AG04449 (cell line): ENCODE measurements at regions not wholly inside any gene's neighbourhood (a gene's known extent, or its start where the extent isn't known, plus 50 kb on each side); places are given as distances from the start of the nearest gene placed in this dataset.
"Not testable (repeated sequence)": the region's sequence is repeated elsewhere in the genome, so short reads cannot be mapped to it uniquely, and the experiment has no call there.

Experiments used
- CTCF ChIA-PET: fragments of 350-600 bp; formaldehyde crosslinking; extraction: SDS; loops from one replicate; lab custom pipeline; 2021; ENCODE audit warnings: antibody characterized with exemption; lab: Yijun Ruan, JAX
- POLR2A ChIA-PET: fragments of 400-600, 350-600 bp; formaldehyde crosslinking; extraction: SDS; loops from one replicate; lab custom pipeline; 2020; ENCODE audit warnings: antibody characterized with exemption, inconsistent platforms; lab: Yijun Ruan, JAX
- DNase-seq: peaks from one replicate; pipeline ENCODE4 v3.0.0-alpha.2; 2010; ENCODE audit warnings: low read depth, low spot score
- H3K4me3 ChIP-seq: 2 replicates; pipeline ENCODE4 v1.5.1; 2011; ENCODE audit warnings: low read depth, mild to moderate bottlenecking, control low read depth, low read length
- CTCF ChIP-seq: IDR thresholded peaks from one replicate; pipeline ENCODE4 v1.5.1; 2011; ENCODE audit warnings: mild to moderate bottlenecking, moderate library complexity, low read length, control low read depth, inconsistent platforms; ENCODE audit not compliant: insufficient read depth; ENCODE audit errors: missing control alignments

- no peak overlapping the region for H3K4me3 ChIP-seq
- ChIA-PET POLR2A (no interaction called here), CTCF (no interaction called here)
- no peak for DNase-seq
- TF ChIP-seq CTCF, result no peak
Measured at GRCh38 chr15:19899021-19899824, 642.4 kb downstream of the GOLGA6L6 start.

- CTCF ChIA-PET, H3K4me3 ChIP-seq, DNase-seq, POLR2A ChIA-PET: not testable (repeated sequence)
Measured at GRCh38 chr15:19888811-19889210, 652.8 kb downstream of the GOLGA6L6 start.

- POLR2A ChIA-PET, DNase-seq, H3K4me3 ChIP-seq, CTCF ChIA-PET: not testable (repeated sequence)
Measured at GRCh38 chr15:19844061-19844460, 697.5 kb downstream of the GOLGA6L6 start.
